Lower leg skin (tissue), 3 donors: ENCODE measurements at regions not wholly inside any gene's neighbourhood (a gene's known extent, or its start where the extent isn't known, plus 50 kb on each side); places are given as distances from the start of the nearest gene placed in this dataset.

Experiments used
- POLR2A ChIP-seq, 2 donors: fragments of 450-650 bp; IDR thresholded peaks; one replicate each; pipeline ENCODE4 v1.6.1; 2016 to 2017; ENCODE audit warnings: antibody characterized with exemption in 2 of 2, mild to moderate bottlenecking in 1 of 2, moderate library complexity in 1 of 2
- TF ChIP-seq, protein P1 (sequence below), 3 donors: fragments of 450-650 bp; IDR thresholded peaks; one replicate each; pipeline ENCODE4 v1.5.1; 2016; ENCODE audit warnings: antibody characterized with exemption in 3 of 3, mild to moderate bottlenecking in 3 of 3, moderate library complexity in 2 of 3

DNA sequence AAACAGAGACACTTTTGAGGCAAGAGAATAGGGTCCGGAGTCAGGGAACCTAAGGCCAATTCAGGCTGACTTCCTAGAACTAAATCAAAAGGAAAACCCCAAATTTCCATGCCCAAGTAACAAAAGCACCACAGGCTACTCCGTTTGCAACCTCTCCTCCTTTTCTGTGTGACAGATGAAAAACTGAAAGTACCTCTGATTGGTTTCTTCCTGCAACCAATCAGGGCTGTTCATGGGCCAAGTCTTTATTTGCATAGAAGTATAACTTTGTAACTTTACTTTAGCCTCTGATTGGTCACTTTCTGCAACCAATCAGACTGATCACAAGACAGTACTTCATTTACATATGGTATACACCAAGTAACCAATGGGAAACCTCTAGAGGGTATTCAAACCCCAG, 239.9 kb upstream of the KCND2 start:
- TF ChIP-seq, protein P1, sequence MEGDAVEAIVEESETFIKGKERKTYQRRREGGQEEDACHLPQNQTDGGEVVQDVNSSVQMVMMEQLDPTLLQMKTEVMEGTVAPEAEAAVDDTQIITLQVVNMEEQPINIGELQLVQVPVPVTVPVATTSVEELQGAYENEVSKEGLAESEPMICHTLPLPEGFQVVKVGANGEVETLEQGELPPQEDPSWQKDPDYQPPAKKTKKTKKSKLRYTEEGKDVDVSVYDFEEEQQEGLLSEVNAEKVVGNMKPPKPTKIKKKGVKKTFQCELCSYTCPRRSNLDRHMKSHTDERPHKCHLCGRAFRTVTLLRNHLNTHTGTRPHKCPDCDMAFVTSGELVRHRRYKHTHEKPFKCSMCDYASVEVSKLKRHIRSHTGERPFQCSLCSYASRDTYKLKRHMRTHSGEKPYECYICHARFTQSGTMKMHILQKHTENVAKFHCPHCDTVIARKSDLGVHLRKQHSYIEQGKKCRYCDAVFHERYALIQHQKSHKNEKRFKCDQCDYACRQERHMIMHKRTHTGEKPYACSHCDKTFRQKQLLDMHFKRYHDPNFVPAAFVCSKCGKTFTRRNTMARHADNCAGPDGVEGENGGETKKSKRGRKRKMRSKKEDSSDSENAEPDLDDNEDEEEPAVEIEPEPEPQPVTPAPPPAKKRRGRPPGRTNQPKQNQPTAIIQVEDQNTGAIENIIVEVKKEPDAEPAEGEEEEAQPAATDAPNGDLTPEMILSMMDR (IDR thresholded peaks at IDR 0.05): no peak
- TF ChIP-seq POLR2A (IDR thresholded peaks at IDR 0.05): no peak
